ENCODE measurements at regions not wholly inside any gene's neighbourhood (a gene's known extent, or its start where the extent isn't known, plus 50 kb on each side); places are given as distances from the start of the nearest gene placed in this dataset.

DNA sequence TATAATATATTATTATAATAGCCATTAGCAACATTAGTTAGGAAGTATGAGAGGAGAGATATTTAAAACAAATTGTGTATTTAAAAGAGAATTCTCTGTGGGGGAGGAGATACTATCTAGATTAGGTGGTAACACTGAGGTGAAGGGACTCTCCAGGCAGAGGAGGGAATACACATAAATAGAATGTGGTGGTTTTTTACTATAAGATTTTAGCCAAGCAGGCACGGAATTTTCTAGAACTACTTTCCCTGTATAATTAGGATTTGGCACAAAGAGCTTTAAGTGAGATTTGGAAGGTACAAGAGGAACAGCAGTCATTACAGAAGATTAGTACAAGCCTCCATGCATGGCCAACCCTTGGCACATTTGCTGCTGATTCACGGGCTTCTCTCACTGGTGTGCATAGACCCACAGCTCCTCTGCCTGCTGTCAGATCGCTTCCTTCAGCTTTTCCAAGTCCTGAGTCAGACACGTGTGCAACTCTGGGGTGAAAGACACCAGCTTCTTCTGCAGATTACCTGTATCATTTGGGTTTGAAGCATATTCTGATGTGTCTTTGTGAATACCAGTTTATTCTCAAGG, 685.5 kb downstream of the KCTD8 start:
- no peaks in the 10 kb centered on the region for H3K9me3 ChIP-seq (replicated peaks in 1 of 11)
- 0 out of 22 replicates have a peak overlapping the region, but pooled peaks of 1 of the 11 experiments have one; percentile 14 for H3K9ac ChIP-seq
- H3K4me2 ChIP-seq: peak overlapping the region; percentile 32 to 89 (median 67); a peak in 20 of 22 replicates
- no peak overlapping the region for H3K27ac ChIP-seq
- H3K4me3 ChIP-seq: 0 out of 20 replicates have a peak overlapping the region, but pooled peaks of 1 of the 10 experiments have one; percentile 10
- no peaks in the 10 kb centered on the region for H3K36me3 ChIP-seq
- H3K27me3 ChIP-seq: no peaks in the 10 kb centered on the region
- no peaks in the 10 kb centered on the region for H4K20me1 ChIP-seq
- peaks cover 33 to 44% (median 37%) of the 10 kb centered on the region in 10 experiments for H3K4me1 ChIP-seq
- no peak for TF ChIP-seq Cebpa-rat (IDR thresholded peaks at IDR 0.05)

DNA sequence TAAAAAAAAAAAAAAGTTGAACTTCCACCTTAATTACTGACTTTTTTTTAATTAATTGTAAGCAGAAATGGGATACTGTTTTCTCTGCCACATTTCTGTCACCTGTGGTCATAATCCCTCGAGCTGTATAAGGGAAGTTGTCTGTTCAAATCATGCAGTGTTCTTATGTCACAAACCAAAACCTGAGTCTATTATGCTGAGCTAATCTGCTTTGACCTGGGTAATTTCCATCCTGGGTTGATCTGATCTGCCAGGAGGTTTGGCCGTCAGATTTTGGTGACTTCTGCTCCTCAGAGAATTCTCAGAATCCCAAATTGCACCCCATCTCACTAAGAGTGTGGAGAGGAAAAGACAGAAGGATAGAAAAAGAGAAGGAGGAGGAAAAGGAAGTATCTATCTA, 683.1 kb downstream of the KCTD8 start:
- no peak overlapping the region for H3K4me3 ChIP-seq
- peaks cover 33 to 44% (median 37%) of the 10 kb centered on the region in 10 experiments for H3K4me1 ChIP-seq

DNA sequence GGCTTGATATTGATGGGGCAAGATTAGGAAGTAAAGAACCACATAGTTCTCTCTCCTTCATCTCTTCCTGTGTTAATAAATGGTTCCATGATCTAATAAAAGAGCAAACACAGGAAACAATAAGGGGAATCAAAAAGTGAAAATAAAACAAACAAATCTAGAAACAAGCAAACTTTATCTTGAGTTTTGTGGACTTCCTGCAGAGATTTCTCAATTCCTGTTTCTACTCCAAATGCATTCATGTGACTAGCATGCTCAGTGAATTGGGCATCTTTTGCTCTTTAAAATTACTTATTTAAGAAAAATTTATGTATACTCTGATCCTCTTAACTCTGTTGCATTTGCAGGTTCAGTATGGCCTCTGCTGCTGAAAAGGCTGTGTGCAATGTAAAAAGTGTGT, 682.0 kb downstream of the KCTD8 start:
- Histone ChIP-seq H3K9ac (peak overlapping the region in 1 of 11 experiments; percentile 32; a peak in 1 of 22 replicates), H3K36me3 (no peaks in the 10 kb centered on the region), H3K4me2 (peak overlapping the region; percentile 19 to 66 (median 57); a peak in 20 of 22 replicates), H4K20me1 (no peaks in the 10 kb centered on the region), H3K4me3 (peak overlapping the region in 1 of 10 experiments; percentile 19; a peak in 2 of 20 replicates), H3K27ac (peak overlapping the region in 8 of 11 experiments; percentile 10 to 51 (median 33); a peak in 13 of 22 replicates), H3K9me3 (replicated peaks in 1 of 11) (no peaks in the 10 kb centered on the region), H3K4me1 (peaks cover 33 to 44% (median 37%) of the 10 kb centered on the region in 10 experiments), H3K27me3 (no peaks in the 10 kb centered on the region)
- TF ChIP-seq Cebpa-rat (IDR thresholded peaks at IDR 0.05): no peak

More for the DNA sequence above, 683.1 kb downstream of the KCTD8 start:
- H4K20me1 ChIP-seq: no peaks in the 10 kb centered on the region
- H3K27ac ChIP-seq: no peak overlapping the region
- H3K9me3 ChIP-seq (replicated peaks in 1 of 11): no peaks in the 10 kb centered on the region
- TF ChIP-seq Cebpa-rat (IDR thresholded peaks at IDR 0.05): no peak
- H3K4me2 ChIP-seq: peak overlapping the region; percentile 26 to 66 (median 56); a peak in 20 of 22 replicates
- no peaks in the 10 kb centered on the region for H3K36me3 ChIP-seq
- no peak overlapping the region for H3K9ac ChIP-seq
- H3K27me3 ChIP-seq: no peaks in the 10 kb centered on the region

DNA sequence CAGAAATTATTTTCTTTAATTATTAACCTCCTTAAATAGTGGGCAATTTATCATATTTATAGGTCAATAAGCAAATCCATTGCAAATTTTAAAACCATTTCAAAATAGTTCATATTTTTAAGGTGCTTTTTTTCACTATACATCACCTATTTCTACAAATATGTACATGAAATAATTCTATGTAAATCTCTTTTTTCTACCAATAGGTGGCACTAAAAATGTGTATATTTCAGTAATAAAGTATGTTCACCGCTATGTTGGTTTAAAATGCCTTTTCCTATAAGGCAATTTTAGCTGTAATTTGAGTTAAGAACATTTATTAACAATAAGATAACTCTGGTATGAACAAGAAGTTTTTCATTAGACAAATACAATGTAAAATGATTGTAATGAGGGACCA, 672.2 kb downstream of the KCTD8 start:
- no peaks in the 10 kb centered on the region for H3K36me3 ChIP-seq
- H3K4me2 ChIP-seq: no peak overlapping the region
- H3K27ac ChIP-seq: no peak overlapping the region
- no peak overlapping the region for H3K4me3 ChIP-seq
- no peaks in the 10 kb centered on the region for H3K27me3 ChIP-seq
- H3K4me1 ChIP-seq: peaks cover 0 to 12% (median 8%) of the 10 kb centered on the region in 10 experiments; a peak in 11 of 20 replicates
- TF ChIP-seq Cebpa-rat (IDR thresholded peaks at IDR 0.05): no peak
- no peaks in the 10 kb centered on the region for H3K9me3 ChIP-seq (replicated peaks in 1 of 11)
- no peak overlapping the region for H3K9ac ChIP-seq
- no peaks in the 10 kb centered on the region; a peak in 1 of 22 replicates for H4K20me1 ChIP-seq

DNA sequence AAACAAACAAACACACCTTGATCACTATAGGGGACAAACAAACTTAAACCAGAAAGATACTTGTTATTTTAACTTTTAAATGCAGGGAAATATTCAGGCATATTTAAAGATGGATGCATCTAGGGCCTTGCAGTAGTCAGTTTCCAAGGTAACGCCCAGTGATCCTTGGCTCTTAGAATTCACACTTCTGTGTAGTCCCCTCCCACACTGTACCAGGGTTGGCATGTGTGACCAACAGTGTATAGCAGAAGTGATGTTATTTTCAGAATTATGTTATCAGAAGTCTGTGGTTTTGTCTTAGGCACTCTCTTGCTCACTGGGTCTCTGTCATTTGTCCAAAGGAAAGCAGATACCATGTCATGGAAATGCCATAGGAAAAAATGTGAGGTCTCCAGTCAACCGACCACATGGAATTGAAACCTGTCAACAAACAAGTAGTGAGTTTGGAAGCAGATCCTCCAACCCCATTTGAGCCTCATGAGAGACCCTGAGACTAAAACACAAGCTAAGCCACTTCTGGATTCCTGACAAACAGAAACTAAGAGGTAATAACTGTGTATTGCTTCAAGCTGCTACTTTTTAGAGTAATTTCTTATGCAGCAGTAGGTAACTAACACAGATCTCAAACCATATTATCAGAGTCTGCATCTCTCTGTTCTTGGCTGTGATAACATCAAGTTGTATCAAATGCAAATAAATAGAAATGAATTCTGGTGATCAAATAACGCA, 670.3 kb downstream of the KCTD8 start:
- H3K4me2 ChIP-seq: peak overlapping the region in 4 of 11 experiments; percentile 0 to 48 (median 18); a peak in 5 of 22 replicates
- no peak for TF ChIP-seq Cebpa-rat (IDR thresholded peaks at IDR 0.05)
- H3K27ac ChIP-seq: no peak overlapping the region
- no peaks in the 10 kb centered on the region; a peak in 1 of 22 replicates for H4K20me1 ChIP-seq
- peaks cover 0 to 12% (median 8%) of the 10 kb centered on the region in 10 experiments; a peak in 11 of 20 replicates for H3K4me1 ChIP-seq
- no peaks in the 10 kb centered on the region for H3K9me3 ChIP-seq (replicated peaks in 1 of 11)
- H3K4me3 ChIP-seq: no peak overlapping the region
- no peaks in the 10 kb centered on the region for H3K27me3 ChIP-seq
- H3K36me3 ChIP-seq: no peaks in the 10 kb centered on the region
- no peak overlapping the region for H3K9ac ChIP-seq

DNA sequence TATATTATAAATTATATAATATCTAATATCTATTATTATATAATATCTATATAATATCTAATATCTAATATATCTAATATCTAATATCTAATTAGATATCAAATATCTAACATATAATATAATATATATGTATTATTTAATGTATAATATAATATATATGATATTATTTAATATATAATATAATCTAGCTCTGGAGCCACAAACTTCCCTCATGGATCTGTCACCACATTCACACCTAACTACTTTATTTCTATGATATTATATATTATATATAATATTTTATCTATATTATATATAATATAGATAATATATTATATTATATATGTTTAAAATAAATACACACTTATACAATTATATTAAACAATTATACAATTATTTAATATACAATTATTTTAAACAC, 667.5 kb downstream of the KCTD8 start:
- H3K27me3 ChIP-seq: no peaks in the 10 kb centered on the region
- no peaks in the 10 kb centered on the region for H3K36me3 ChIP-seq
- no peaks in the 10 kb centered on the region; a peak in 1 of 22 replicates for H4K20me1 ChIP-seq
- no peak for TF ChIP-seq Cebpa-rat (IDR thresholded peaks at IDR 0.05)
- H3K9ac ChIP-seq: no peak overlapping the region
- no peak overlapping the region for H3K4me2 ChIP-seq
- H3K27ac ChIP-seq: no peak overlapping the region
- H3K4me3 ChIP-seq: no peak overlapping the region
- H3K9me3 ChIP-seq (replicated peaks in 1 of 11): no peaks in the 10 kb centered on the region
- peaks cover 0 to 12% (median 8%) of the 10 kb centered on the region in 10 experiments; a peak in 11 of 20 replicates for H3K4me1 ChIP-seq

DNA sequence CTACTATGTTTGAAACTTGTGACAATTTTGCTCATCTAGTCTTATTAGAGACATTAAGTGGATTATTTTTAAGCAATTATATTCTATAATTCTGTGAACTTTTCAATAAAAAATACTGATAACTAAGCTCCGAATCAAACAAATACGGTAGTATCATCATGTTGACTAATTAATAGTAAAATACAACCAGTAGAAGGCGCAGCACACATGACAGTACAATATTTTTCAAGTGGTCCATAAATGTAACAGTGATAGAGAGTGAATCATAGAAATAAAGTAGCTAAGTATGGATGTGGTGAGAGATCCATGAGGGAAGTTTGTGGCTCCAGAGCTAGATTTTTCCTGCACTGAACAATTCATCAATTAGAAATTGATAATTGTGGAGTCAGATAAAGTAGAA, 666.2 kb downstream of the KCTD8 start:
- Histone ChIP-seq H3K4me3 (no peak overlapping the region), H3K4me1 (peaks cover 0 to 12% (median 8%) of the 10 kb centered on the region in 10 experiments; a peak in 11 of 20 replicates), H4K20me1 (no peaks in the 10 kb centered on the region), H3K27ac (no peak overlapping the region), H3K9me3 (replicated peaks in 1 of 11) (no peaks in the 10 kb centered on the region), H3K9ac (no peak overlapping the region), H3K4me2 (no peak overlapping the region), H3K36me3 (no peaks in the 10 kb centered on the region), H3K27me3 (no peaks in the 10 kb centered on the region)
- no peak for TF ChIP-seq Cebpa-rat (IDR thresholded peaks at IDR 0.05)

DNA sequence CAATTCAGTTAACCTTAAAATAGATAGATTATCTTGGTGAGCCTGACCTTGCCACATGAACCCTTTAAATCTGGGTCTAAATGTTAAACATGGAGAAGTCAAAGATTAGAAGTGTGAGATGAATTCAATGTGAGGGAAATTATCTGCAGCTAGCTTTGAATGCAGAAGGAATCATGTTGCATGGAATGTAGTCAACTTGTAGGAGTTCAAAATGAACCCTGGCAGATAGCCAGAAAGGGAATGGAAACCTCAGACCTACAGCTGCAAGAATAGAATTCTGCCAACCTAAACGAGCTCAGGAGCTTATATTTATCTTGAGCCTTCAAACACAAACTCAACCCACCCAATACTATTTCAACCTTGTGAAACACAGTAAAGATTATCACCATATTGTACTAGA, 632.5 kb downstream of the KCTD8 start:
- Histone ChIP-seq H3K4me2 (no peak overlapping the region), H3K4me3 (no peak overlapping the region), H3K27ac (no peak overlapping the region), H3K9ac (no peak overlapping the region), H3K27me3 (no peaks in the 10 kb centered on the region), H3K9me3 (replicated peaks in 1 of 11) (peaks cover 3 to 10% (median 6%) of the 10 kb centered on the region in 11 experiments; a peak in 10 of 22 replicates), H4K20me1 (no peaks in the 10 kb centered on the region), H3K4me1 (no peaks in the 10 kb centered on the region), H3K36me3 (no peaks in the 10 kb centered on the region; a peak in 1 of 22 replicates)
- no peak for TF ChIP-seq Cebpa-rat (IDR thresholded peaks at IDR 0.05)

DNA sequence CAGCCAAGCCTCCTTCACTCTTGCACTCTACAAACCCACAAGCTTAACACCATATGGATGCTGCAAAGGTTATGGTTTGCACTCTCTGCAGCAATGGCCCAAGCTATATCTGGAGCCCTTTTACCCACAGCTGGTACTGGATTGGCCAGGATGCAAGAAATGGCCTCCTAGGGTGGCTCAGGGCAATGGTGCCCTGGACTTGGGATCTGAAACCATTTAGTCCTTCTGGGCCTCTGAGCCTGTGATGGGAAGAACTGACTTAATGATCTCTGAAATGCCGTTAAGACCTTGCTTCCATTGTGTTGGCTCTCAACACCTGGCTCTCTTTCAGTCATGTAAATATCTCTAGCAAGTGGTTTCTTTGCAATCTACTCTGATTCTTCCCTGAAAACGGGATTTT, 626.0 kb downstream of the KCTD8 start:
- no peaks in the 10 kb centered on the region; a peak in 2 of 22 replicates for H3K36me3 ChIP-seq
- H3K4me3 ChIP-seq: no peak overlapping the region
- no peaks in the 10 kb centered on the region for H4K20me1 ChIP-seq
- no peak overlapping the region for H3K27ac ChIP-seq
- TF ChIP-seq Cebpa-rat (IDR thresholded peaks at IDR 0.05): no peak
- peaks cover 18 to 40% (median 30%) of the 10 kb centered on the region in 11 experiments for H3K9me3 ChIP-seq (replicated peaks in 1 of 11)
- H3K4me2 ChIP-seq: no peak overlapping the region
- H3K27me3 ChIP-seq: no peaks in the 10 kb centered on the region
- no peak overlapping the region for H3K9ac ChIP-seq
- H3K4me1 ChIP-seq: no peaks in the 10 kb centered on the region

Data from BLaER1 treated with 17β-estradiol and CSF1 and Interleukin-3, amounts not matched to agents 10 nM and 100 nM (cell line).